H1 (cell line): ENCODE measurements at regions not wholly inside any gene's neighbourhood (a gene's known extent, or its start where the extent isn't known, plus 50 kb on each side); places are given as distances from the start of the nearest gene placed in this dataset.

ENCODE experiments used
- BCL11A ChIP-seq, 2 experiments: IDR thresholded peaks; one replicate each; pipeline ENCODE4 v1.6.1; 2011; ENCODE audit warnings: low read depth in 2 of 2, low read length in 2 of 2, mild to moderate bottlenecking in 2 of 2
- CHD7 ChIP-seq: fragments of 300-600 bp; sonication (generic); IDR thresholded peaks from 2 replicates; pipeline ENCODE4 v1.7.1; 2012; ENCODE audit warnings: low read length, moderate library complexity, mild to moderate bottlenecking, inconsistent platforms; ENCODE audit not compliant: insufficient replicate concordance
- EP300 ChIP-seq, 2 experiments: IDR thresholded peaks; 1 replicate in 1 of 2; 2 replicates in 1 of 2; pipeline ENCODE4 v1.6.1; 2011 to 2012; ENCODE audit warnings: low read depth in 2 of 2, low read length in 2 of 2, mild to moderate bottlenecking in 2 of 2, borderline replicate concordance in 1 of 2, inconsistent platforms in 1 of 2, moderate library complexity in 1 of 2
- JUN ChIP-seq: IDR thresholded peaks from 2 replicates; pipeline ENCODE4 v1.6.1; 2011; ENCODE audit warnings: low read depth, mild to moderate bottlenecking, improper control_type of control experiment, low read length
- POU5F1 ChIP-seq: IDR thresholded peaks from 2 replicates; pipeline ENCODE4 v1.6.1; 2011; ENCODE audit warnings: low read depth, mild to moderate bottlenecking, low read length, moderate library complexity
- SP4 ChIP-seq: IDR thresholded peaks from 2 replicates; pipeline ENCODE4 v1.6.1; 2012; ENCODE audit warnings: low read length, inconsistent platforms
- SRF ChIP-seq: IDR thresholded peaks from 2 replicates; pipeline ENCODE4 v1.6.1; 2011; ENCODE audit warnings: mild to moderate bottlenecking, low read depth, low read length, moderate library complexity
- USF2 ChIP-seq: IDR thresholded peaks from 2 replicates; pipeline ENCODE4 v1.6.1; 2011; ENCODE audit warnings: low read length, improper control_type of control experiment
- ZNF274 ChIP-seq: IDR thresholded peaks from 2 replicates; pipeline ENCODE4 v1.7.0; 2012; ENCODE audit warnings: low read length, borderline replicate concordance; ENCODE audit errors: extremely low read depth

GRCh38 chr4:79678472-79679202 lies 270.6 kb upstream of the GK2 start (continued):
- TF ChIP-seq CHD7: no peak
- no peak for TF ChIP-seq JUN
- TF ChIP-seq SRF: no peak
- TF ChIP-seq BCL11A (IDR thresholded peaks at IDR 0.05; ENCODE audit: low read depth in 2 of 2, low read length in 2 of 2): no peak
- no peak for TF ChIP-seq POU5F1
- TF ChIP-seq USF2: no peak
- TF ChIP-seq EP300 (IDR thresholded peaks at IDR 0.05; ENCODE audit: borderline replicate concordance in 1 of 2, low read depth in 2 of 2, low read length in 2 of 2): no peak
- TF ChIP-seq ZNF274: no peak
- no peak for TF ChIP-seq SP4
